ENCODE measurements at regions not wholly inside any gene's neighbourhood (a gene's known extent, or its start where the extent isn't known, plus 50 kb on each side); places are given as distances from the start of the nearest gene placed in this dataset.

DNA sequence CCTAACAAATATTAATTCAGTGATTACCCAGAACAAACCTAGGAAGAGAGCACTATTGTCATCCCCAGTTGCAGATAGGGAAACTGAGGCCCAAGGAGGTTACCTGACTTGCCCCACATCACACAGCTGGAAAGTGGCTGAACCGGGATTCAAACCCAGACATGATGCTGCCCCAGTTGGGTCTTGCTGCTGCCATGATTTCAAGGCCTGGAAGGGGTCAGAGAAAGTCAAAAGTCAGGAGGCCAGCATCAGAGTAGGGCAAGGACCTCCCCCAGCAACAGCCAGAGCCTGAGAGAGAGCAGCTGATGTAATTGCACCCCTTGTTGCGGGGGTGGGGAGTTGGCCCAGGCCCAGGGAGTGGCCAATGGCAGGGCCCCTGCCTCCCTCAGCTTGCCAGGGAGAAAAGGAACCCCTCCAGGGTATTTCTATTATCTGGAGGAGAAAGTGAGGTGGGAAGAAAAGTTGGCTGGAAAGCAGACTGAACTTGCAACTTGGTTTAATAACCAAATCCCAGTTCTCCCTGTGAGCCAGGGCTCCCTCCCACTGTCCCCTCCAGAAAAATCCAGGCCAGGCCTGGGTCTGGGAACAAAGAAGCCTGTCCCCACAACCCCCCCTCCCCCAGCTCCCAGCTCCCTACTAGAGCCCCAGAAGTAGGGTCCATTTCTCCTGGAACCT, 83.6 kb downstream of the MRPL14 start:
- H3K36me3 ChIP-seq (ENCODE audit: low read depth, missing control alignments): no peaks in the 10 kb centered on the region
- H3K27me3 ChIP-seq: no peaks in the 10 kb centered on the region
- TF ChIP-seq, protein P1, sequence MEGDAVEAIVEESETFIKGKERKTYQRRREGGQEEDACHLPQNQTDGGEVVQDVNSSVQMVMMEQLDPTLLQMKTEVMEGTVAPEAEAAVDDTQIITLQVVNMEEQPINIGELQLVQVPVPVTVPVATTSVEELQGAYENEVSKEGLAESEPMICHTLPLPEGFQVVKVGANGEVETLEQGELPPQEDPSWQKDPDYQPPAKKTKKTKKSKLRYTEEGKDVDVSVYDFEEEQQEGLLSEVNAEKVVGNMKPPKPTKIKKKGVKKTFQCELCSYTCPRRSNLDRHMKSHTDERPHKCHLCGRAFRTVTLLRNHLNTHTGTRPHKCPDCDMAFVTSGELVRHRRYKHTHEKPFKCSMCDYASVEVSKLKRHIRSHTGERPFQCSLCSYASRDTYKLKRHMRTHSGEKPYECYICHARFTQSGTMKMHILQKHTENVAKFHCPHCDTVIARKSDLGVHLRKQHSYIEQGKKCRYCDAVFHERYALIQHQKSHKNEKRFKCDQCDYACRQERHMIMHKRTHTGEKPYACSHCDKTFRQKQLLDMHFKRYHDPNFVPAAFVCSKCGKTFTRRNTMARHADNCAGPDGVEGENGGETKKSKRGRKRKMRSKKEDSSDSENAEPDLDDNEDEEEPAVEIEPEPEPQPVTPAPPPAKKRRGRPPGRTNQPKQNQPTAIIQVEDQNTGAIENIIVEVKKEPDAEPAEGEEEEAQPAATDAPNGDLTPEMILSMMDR (IDR thresholded peaks at IDR 0.05): no peak
- no peak for TF ChIP-seq POLR2A (IDR thresholded peaks at IDR 0.05)
- 50 to 82% methylated on average over 2 of the region's 2 CpGs for WGBS, 2 donors
- peaks cover 7% of the 10 kb centered on the region for H3K4me1 ChIP-seq
- H3K9me3 ChIP-seq: no peaks in the 10 kb centered on the region
- no peak for DNase-seq
- H3K27ac ChIP-seq: no peak overlapping the region
- H3K4me3 ChIP-seq: no peak overlapping the region
- intact Hi-C loops (cut with DNase I; ENCODE audit: low total_unique reads): no loop called here

GRCh38 chr6:44042989-44043478, 84.2 kb downstream of the MRPL14 start:
- Histone ChIP-seq H3K4me1 (peaks cover 7% of the 10 kb centered on the region), H3K27ac (no peak overlapping the region), H3K9me3 (no peaks in the 10 kb centered on the region), H3K27me3 (no peaks in the 10 kb centered on the region), H3K36me3 (ENCODE audit: low read depth, missing control alignments) (no peaks in the 10 kb centered on the region), H3K4me3 (no peak overlapping the region)
- no peak for DNase-seq
- intact Hi-C loops (cut with DNase I; ENCODE audit: low total_unique reads): no loop called here
- WGBS, 2 donors: 76 to 91% methylated on average over 1 of the region's 1 CpG
- no peak for TF ChIP-seq POLR2A (IDR thresholded peaks at IDR 0.05)
- TF ChIP-seq, protein P1 (IDR thresholded peaks at IDR 0.05): no peak

DNA sequence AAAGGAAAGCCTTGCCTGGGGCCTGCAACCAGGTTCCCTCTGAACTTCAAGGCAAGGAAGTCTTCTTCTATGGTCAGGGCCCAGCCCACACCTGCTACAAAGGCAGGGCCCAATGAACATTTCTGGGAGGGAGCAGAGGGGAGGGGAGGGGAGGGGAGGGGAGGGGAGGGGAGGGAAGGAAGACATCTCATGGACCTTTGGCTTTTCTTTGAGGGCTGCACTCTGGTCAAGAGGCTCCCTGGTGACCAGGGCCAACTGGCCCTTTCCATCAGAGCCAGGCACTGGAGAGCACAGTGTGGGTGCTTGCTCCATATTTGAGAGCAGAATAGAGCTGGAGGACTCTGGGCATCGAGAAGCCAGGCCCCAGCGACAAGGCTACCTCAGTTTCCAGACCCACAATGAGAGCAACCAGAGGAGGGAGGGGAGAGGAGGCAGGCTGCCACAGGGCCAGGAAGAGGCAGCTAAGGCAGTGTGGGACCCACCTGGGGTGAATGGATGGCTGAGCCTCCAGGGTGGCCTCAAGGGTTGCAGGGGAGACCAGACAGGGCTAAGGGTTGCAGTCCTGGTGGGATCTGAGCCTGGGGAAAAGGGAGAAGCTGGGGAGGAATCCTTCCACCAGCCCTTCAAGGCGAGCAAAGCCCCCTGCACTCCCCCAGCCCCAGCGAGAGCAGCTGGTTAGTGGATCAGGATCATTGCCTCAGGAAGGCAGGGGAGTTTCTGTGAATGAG, 84.8 kb downstream of the MRPL14 start:
- 83 to 93% methylated on average over 1 to 4 of the region's 4 CpGs for WGBS, 2 donors
- peaks cover 7% of the 10 kb centered on the region for H3K4me1 ChIP-seq

DNA sequence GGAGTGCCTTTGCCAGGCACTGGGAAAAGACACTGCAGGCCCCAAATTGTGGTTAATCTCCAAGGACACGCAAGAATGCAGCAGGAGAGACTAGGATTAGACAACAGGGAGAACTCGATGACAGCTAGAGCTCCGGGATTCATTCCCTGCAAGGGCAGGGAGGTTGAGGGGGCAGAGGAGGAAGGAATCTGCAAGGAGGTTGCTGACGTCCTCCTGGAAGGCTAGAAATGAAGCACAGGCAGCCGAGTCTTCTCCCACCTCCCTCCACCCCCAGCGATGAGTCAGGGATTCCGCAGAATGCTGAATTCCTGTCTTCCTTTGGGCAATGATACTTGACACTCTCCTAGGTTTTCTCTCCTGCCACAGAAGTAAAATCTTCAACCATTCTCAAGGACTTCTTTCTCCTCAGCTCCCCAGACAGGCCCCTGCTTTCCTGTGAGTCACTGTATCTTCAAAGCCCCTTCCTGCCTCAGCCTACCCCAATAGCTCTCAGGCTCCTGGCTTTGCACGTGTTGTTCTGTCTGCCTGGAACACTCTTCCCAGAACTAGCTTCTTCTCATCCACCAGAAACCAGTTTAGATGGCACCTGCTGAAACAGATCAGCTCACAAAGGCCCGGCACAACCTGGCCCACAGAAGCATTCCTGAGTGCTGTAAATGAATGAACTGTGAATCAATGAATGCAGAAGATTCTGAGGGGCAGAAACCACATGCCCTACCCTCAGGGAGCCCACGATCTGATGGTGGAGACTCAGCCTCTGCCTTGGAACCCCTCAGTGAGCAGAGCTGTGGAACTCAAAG, 85.6 kb downstream of the MRPL14 start:
- no peak overlapping the region for H3K4me3 ChIP-seq
- WGBS, 2 donors: 54% methylated on average over 10 of the region's 10 CpGs
- no peaks in the 10 kb centered on the region for H3K36me3 ChIP-seq (ENCODE audit: low read depth, missing control alignments)
- peaks cover 7% of the 10 kb centered on the region for H3K4me1 ChIP-seq
- no peaks in the 10 kb centered on the region for H3K9me3 ChIP-seq
- intact Hi-C loops (cut with DNase I; ENCODE audit: low total_unique reads): no loop called here
- DNase-seq: no peak
- no peak overlapping the region for H3K27ac ChIP-seq
- no peaks in the 10 kb centered on the region for H3K27me3 ChIP-seq
- TF ChIP-seq, protein P1 (IDR thresholded peaks at IDR 0.05): no peak
- TF ChIP-seq POLR2A (IDR thresholded peaks at IDR 0.05): no peak

More for the DNA sequence above, 84.8 kb downstream of the MRPL14 start:
- no peak for DNase-seq
- TF ChIP-seq POLR2A (IDR thresholded peaks at IDR 0.05): no peak
- TF ChIP-seq, protein P1 (IDR thresholded peaks at IDR 0.05): no peak
- Histone ChIP-seq H3K9me3 (no peaks in the 10 kb centered on the region), H3K4me3 (no peak overlapping the region), H3K36me3 (ENCODE audit: low read depth, missing control alignments) (no peaks in the 10 kb centered on the region), H3K27ac (no peak overlapping the region), H3K27me3 (no peaks in the 10 kb centered on the region)
- intact Hi-C loops (cut with DNase I; ENCODE audit: low total_unique reads): no loop called here
